Fibroblast of the aortic adventitia (primary cell): ENCODE measurements at regions not wholly inside any gene's neighbourhood (a gene's known extent, or its start where the extent isn't known, plus 50 kb on each side); places are given as distances from the start of the nearest gene placed in this dataset.

Experiments
- DNase-seq: peaks from one replicate; pipeline ENCODE4 v3.0.0-alpha.2; 2010; ENCODE audit warnings: low read depth
- H3K4me3 ChIP-seq: 2 replicates; pipeline ENCODE4 v1.5.1; 2011; ENCODE audit warnings: low read depth, mild to moderate bottlenecking, control low read depth, low read length, moderate library complexity
- CTCF ChIP-seq: IDR thresholded peaks from 2 replicates; pipeline ENCODE4 v1.5.1; 2011; ENCODE audit warnings: mild to moderate bottlenecking, low read length, control low read depth, inconsistent platforms; ENCODE audit not compliant: insufficient read depth

GRCh38 chr6:163970846-163971564 lies 556.5 kb downstream of the QKI start:
- H3K4me3 ChIP-seq: no peak overlapping the region
- no peak for TF ChIP-seq CTCF
- DNase-seq: no peak

GRCh38 chr6:163965426-163966348 lies 551.2 kb downstream of the QKI start:
- H3K4me3 ChIP-seq: no peak overlapping the region
- no peak for DNase-seq
- no peak for TF ChIP-seq CTCF

- DNase-seq: no peak
- H3K4me3 ChIP-seq: no peak overlapping the region
- TF ChIP-seq CTCF: no peak
These were observed 550.3 kb downstream of the QKI start for GRCh38 chr6:163964789-163965188.

- H3K4me3 ChIP-seq: no peak overlapping the region
- DNase-seq: no peak
- no peak for TF ChIP-seq CTCF
These were observed 548.9 kb downstream of the QKI start for GRCh38 chr6:163963205-163964120.

- H3K4me3 ChIP-seq: no peak overlapping the region
- no peak for DNase-seq
- TF ChIP-seq CTCF: no peak
These were observed 548.2 kb downstream of the QKI start for GRCh38 chr6:163962627-163963117.

- TF ChIP-seq CTCF: no peak
- DNase-seq: no peak
These were observed 545.6 kb downstream of the QKI start for GRCh38 chr6:163960128-163960527.

More at GRCh38 chr6:163960128-163960527, 545.6 kb downstream of the QKI start:
- no peak overlapping the region for H3K4me3 ChIP-seq
